ENCODE measurements at regions not wholly inside any gene's neighbourhood (a gene's known extent, or its start where the extent isn't known, plus 50 kb on each side); places are given as distances from the start of the nearest gene placed in this dataset.

GRCh38 chr22:47457021-47457420, 694.6 kb downstream of the TBC1D22A start:
- H3K4me1 ChIP-seq (ENCODE audit: control insufficient read depth in 1 of 2, insufficient read depth in 2 of 2, low read length in 2 of 2) = no peaks in the 10 kb centered on the region
- no peak overlapping the region for H3K4me3 ChIP-seq (ENCODE audit: low read depth in 1 of 2, low read length in 2 of 2)
- H3K27me3 ChIP-seq (ENCODE audit: control insufficient read depth in 1 of 2, insufficient read depth in 2 of 2, low read length in 2 of 2) = no peaks in the 10 kb centered on the region
- no peaks in the 10 kb centered on the region for H3K36me3 ChIP-seq (ENCODE audit: control insufficient read depth in 1 of 2, insufficient read depth in 2 of 2, low read length in 2 of 2)
- H3K9me3 ChIP-seq (ENCODE audit: control insufficient read depth in 1 of 2, low read length in 2 of 2) = no peaks in the 10 kb centered on the region
- H3K27ac ChIP-seq (ENCODE audit: low read depth, low read length) = no peak overlapping the region
- no peak overlapping the region for H3K9ac ChIP-seq (ENCODE audit: low read depth in 1 of 2, low read length in 2 of 2)

- Histone ChIP-seq H3K27me3 (ENCODE audit: control insufficient read depth in 1 of 2, insufficient read depth in 2 of 2, low read length in 2 of 2) (no peaks in the 10 kb centered on the region), H3K9ac (ENCODE audit: low read depth in 1 of 2, low read length in 2 of 2) (no peak overlapping the region), H3K4me1 (ENCODE audit: control insufficient read depth in 1 of 2, insufficient read depth in 2 of 2, low read length in 2 of 2) (no peaks in the 10 kb centered on the region), H3K4me3 (ENCODE audit: low read depth in 1 of 2, low read length in 2 of 2) (no peak overlapping the region), H3K27ac (ENCODE audit: low read depth, low read length) (no peak overlapping the region), H3K36me3 (ENCODE audit: control insufficient read depth in 1 of 2, insufficient read depth in 2 of 2, low read length in 2 of 2) (no peaks in the 10 kb centered on the region), H3K9me3 (ENCODE audit: control insufficient read depth in 1 of 2, low read length in 2 of 2) (no peaks in the 10 kb centered on the region)
Measured at GRCh38 chr22:47456031-47456430, 693.6 kb downstream of the TBC1D22A start.

GRCh38 chr22:47453049-47453448, 690.6 kb downstream of the TBC1D22A start:
- no peak overlapping the region for H3K27ac ChIP-seq (ENCODE audit: low read depth, low read length)
- no peaks in the 10 kb centered on the region for H3K36me3 ChIP-seq (ENCODE audit: control insufficient read depth in 1 of 2, insufficient read depth in 2 of 2, low read length in 2 of 2)
- no peak overlapping the region for H3K4me3 ChIP-seq (ENCODE audit: low read depth in 1 of 2, low read length in 2 of 2)
- no peak overlapping the region for H3K9ac ChIP-seq (ENCODE audit: low read depth in 1 of 2, low read length in 2 of 2)
- no peaks in the 10 kb centered on the region for H3K9me3 ChIP-seq (ENCODE audit: control insufficient read depth in 1 of 2, low read length in 2 of 2)
- H3K27me3 ChIP-seq (ENCODE audit: control insufficient read depth in 1 of 2, insufficient read depth in 2 of 2, low read length in 2 of 2) = no peaks in the 10 kb centered on the region
- H3K4me1 ChIP-seq (ENCODE audit: control insufficient read depth in 1 of 2, insufficient read depth in 2 of 2, low read length in 2 of 2) = no peaks in the 10 kb centered on the region

GRCh38 chr22:47452184-47452583, 689.7 kb downstream of the TBC1D22A start:
- no peaks in the 10 kb centered on the region for H3K4me1 ChIP-seq (ENCODE audit: control insufficient read depth in 1 of 2, insufficient read depth in 2 of 2, low read length in 2 of 2)
- H3K36me3 ChIP-seq (ENCODE audit: control insufficient read depth in 1 of 2, insufficient read depth in 2 of 2, low read length in 2 of 2) = no peaks in the 10 kb centered on the region
- H3K4me3 ChIP-seq (ENCODE audit: low read depth in 1 of 2, low read length in 2 of 2) = no peak overlapping the region
- H3K9ac ChIP-seq (ENCODE audit: low read depth in 1 of 2, low read length in 2 of 2) = no peak overlapping the region
- H3K27ac ChIP-seq (ENCODE audit: low read depth, low read length) = no peak overlapping the region
- no peaks in the 10 kb centered on the region for H3K27me3 ChIP-seq (ENCODE audit: control insufficient read depth in 1 of 2, insufficient read depth in 2 of 2, low read length in 2 of 2)
- no peaks in the 10 kb centered on the region for H3K9me3 ChIP-seq (ENCODE audit: control insufficient read depth in 1 of 2, low read length in 2 of 2)

- no peaks in the 10 kb centered on the region for H3K4me1 ChIP-seq (ENCODE audit: control insufficient read depth in 1 of 2, insufficient read depth in 2 of 2, low read length in 2 of 2)
- H3K4me3 ChIP-seq (ENCODE audit: low read depth in 1 of 2, low read length in 2 of 2) = no peak overlapping the region
- H3K27me3 ChIP-seq (ENCODE audit: control insufficient read depth in 1 of 2, insufficient read depth in 2 of 2, low read length in 2 of 2) = no peaks in the 10 kb centered on the region
- no peak overlapping the region for H3K9ac ChIP-seq (ENCODE audit: low read depth in 1 of 2, low read length in 2 of 2)
- H3K9me3 ChIP-seq (ENCODE audit: control insufficient read depth in 1 of 2, low read length in 2 of 2) = no peaks in the 10 kb centered on the region
- no peaks in the 10 kb centered on the region for H3K36me3 ChIP-seq (ENCODE audit: control insufficient read depth in 1 of 2, insufficient read depth in 2 of 2, low read length in 2 of 2)
- no peak overlapping the region for H3K27ac ChIP-seq (ENCODE audit: low read depth, low read length)
Measured at GRCh38 chr22:47450876-47451475, 688.5 kb downstream of the TBC1D22A start.

- no peaks in the 10 kb centered on the region for H3K36me3 ChIP-seq (ENCODE audit: control insufficient read depth in 1 of 2, insufficient read depth in 2 of 2, low read length in 2 of 2)
- no peaks in the 10 kb centered on the region for H3K9me3 ChIP-seq (ENCODE audit: control insufficient read depth in 1 of 2, low read length in 2 of 2)
- no peak overlapping the region for H3K27ac ChIP-seq (ENCODE audit: low read depth, low read length)
- H3K9ac ChIP-seq (ENCODE audit: low read depth in 1 of 2, low read length in 2 of 2) = no peak overlapping the region
- H3K27me3 ChIP-seq (ENCODE audit: control insufficient read depth in 1 of 2, insufficient read depth in 2 of 2, low read length in 2 of 2) = no peaks in the 10 kb centered on the region
- no peaks in the 10 kb centered on the region for H3K4me1 ChIP-seq (ENCODE audit: control insufficient read depth in 1 of 2, insufficient read depth in 2 of 2, low read length in 2 of 2)
- H3K4me3 ChIP-seq (ENCODE audit: low read depth in 1 of 2, low read length in 2 of 2) = no peak overlapping the region
Measured at GRCh38 chr22:47449508-47450270, 687.2 kb downstream of the TBC1D22A start.

- Histone ChIP-seq H3K9ac (ENCODE audit: low read depth in 1 of 2, low read length in 2 of 2) (no peak overlapping the region), H3K4me1 (ENCODE audit: control insufficient read depth in 1 of 2, insufficient read depth in 2 of 2, low read length in 2 of 2) (no peaks in the 10 kb centered on the region), H3K9me3 (ENCODE audit: control insufficient read depth in 1 of 2, low read length in 2 of 2) (no peaks in the 10 kb centered on the region), H3K27ac (ENCODE audit: low read depth, low read length) (no peak overlapping the region), H3K4me3 (ENCODE audit: low read depth in 1 of 2, low read length in 2 of 2) (no peak overlapping the region), H3K27me3 (ENCODE audit: control insufficient read depth in 1 of 2, insufficient read depth in 2 of 2, low read length in 2 of 2) (no peaks in the 10 kb centered on the region), H3K36me3 (ENCODE audit: control insufficient read depth in 1 of 2, insufficient read depth in 2 of 2, low read length in 2 of 2) (no peaks in the 10 kb centered on the region)
Measured at GRCh38 chr22:47448231-47449223, 686.1 kb downstream of the TBC1D22A start.

- Histone ChIP-seq H3K36me3 (ENCODE audit: control insufficient read depth in 1 of 2, insufficient read depth in 2 of 2, low read length in 2 of 2) (no peaks in the 10 kb centered on the region), H3K4me1 (ENCODE audit: control insufficient read depth in 1 of 2, insufficient read depth in 2 of 2, low read length in 2 of 2) (no peaks in the 10 kb centered on the region), H3K9ac (ENCODE audit: low read depth in 1 of 2, low read length in 2 of 2) (no peak overlapping the region), H3K9me3 (ENCODE audit: control insufficient read depth in 1 of 2, low read length in 2 of 2) (no peaks in the 10 kb centered on the region), H3K27me3 (ENCODE audit: control insufficient read depth in 1 of 2, insufficient read depth in 2 of 2, low read length in 2 of 2) (no peaks in the 10 kb centered on the region), H3K4me3 (ENCODE audit: low read depth in 1 of 2, low read length in 2 of 2) (no peak overlapping the region), H3K27ac (ENCODE audit: low read depth, low read length) (no peak overlapping the region)
Measured at GRCh38 chr22:47446821-47447810, 684.7 kb downstream of the TBC1D22A start.

GRCh38 chr22:47446331-47446730, 683.9 kb downstream of the TBC1D22A start:
- Histone ChIP-seq H3K27ac (ENCODE audit: low read depth, low read length) (no peak overlapping the region), H3K36me3 (ENCODE audit: control insufficient read depth in 1 of 2, insufficient read depth in 2 of 2, low read length in 2 of 2) (no peaks in the 10 kb centered on the region), H3K9me3 (ENCODE audit: control insufficient read depth in 1 of 2, low read length in 2 of 2) (no peaks in the 10 kb centered on the region), H3K4me1 (ENCODE audit: control insufficient read depth in 1 of 2, insufficient read depth in 2 of 2, low read length in 2 of 2) (no peaks in the 10 kb centered on the region), H3K4me3 (ENCODE audit: low read depth in 1 of 2, low read length in 2 of 2) (no peak overlapping the region), H3K27me3 (ENCODE audit: control insufficient read depth in 1 of 2, insufficient read depth in 2 of 2, low read length in 2 of 2) (no peaks in the 10 kb centered on the region), H3K9ac (ENCODE audit: low read depth in 1 of 2, low read length in 2 of 2) (no peak overlapping the region)

Data from duodenal mucosa (tissue), 2 donors.